ENCODE measurements at regions not wholly inside any gene's neighbourhood (a gene's known extent, or its start where the extent isn't known, plus 50 kb on each side); places are given as distances from the start of the nearest gene placed in this dataset.

- TF ChIP-seq USF2 (IDR thresholded peaks at IDR 0.05; ENCODE audit: borderline replicate concordance, low read depth, low read length) (no peak), GABPA (IDR thresholded peaks at IDR 0.05; ENCODE audit: low read depth) (no peak), ELK1 (IDR thresholded peaks at IDR 0.05; ENCODE audit: low read depth, low read length) (no peak), CTCF (IDR thresholded peaks at IDR 0.05 in 2 of 3, conservative IDR thresholded peaks at IDR 0.05 in 1 of 3; ENCODE audit: control insufficient read depth in 2 of 3, extremely low read depth in 1 of 3, insufficient read depth in 1 of 3, low read depth in 3 of 3, low read length in 3 of 3) (no peak), PAX5 (IDR thresholded peaks at IDR 0.05; ENCODE audit: borderline replicate concordance, low read depth, low read length) (no peak), POLR2A (IDR thresholded peaks at IDR 0.05; ENCODE audit: low read depth, low read length) (no peak), LARP7 (IDR thresholded peaks at IDR 0.05) (no peak), SMC3 (IDR thresholded peaks at IDR 0.05; ENCODE audit: borderline replicate concordance, low read length) (no peak), JUNB (IDR thresholded peaks at IDR 0.05) (no peak), ZNF274 (IDR thresholded peaks at IDR 0.05; ENCODE audit: insufficient read depth, insufficient read length) (no peak), NFYA (IDR thresholded peaks at IDR 0.05; ENCODE audit: borderline replicate concordance, low read depth, low read length) (no peak), ZBTB11 (CRISPR knock-in tag; IDR thresholded peaks at IDR 0.05) (no peak)
- TF ChIP-seq, protein P1, sequence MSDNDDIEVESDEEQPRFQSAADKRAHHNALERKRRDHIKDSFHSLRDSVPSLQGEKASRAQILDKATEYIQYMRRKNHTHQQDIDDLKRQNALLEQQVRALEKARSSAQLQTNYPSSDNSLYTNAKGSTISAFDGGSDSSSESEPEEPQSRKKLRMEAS (IDR thresholded peaks at IDR 0.05; ENCODE audit: low read depth, low read length), result no peak
- TF ChIP-seq, protein P2, sequence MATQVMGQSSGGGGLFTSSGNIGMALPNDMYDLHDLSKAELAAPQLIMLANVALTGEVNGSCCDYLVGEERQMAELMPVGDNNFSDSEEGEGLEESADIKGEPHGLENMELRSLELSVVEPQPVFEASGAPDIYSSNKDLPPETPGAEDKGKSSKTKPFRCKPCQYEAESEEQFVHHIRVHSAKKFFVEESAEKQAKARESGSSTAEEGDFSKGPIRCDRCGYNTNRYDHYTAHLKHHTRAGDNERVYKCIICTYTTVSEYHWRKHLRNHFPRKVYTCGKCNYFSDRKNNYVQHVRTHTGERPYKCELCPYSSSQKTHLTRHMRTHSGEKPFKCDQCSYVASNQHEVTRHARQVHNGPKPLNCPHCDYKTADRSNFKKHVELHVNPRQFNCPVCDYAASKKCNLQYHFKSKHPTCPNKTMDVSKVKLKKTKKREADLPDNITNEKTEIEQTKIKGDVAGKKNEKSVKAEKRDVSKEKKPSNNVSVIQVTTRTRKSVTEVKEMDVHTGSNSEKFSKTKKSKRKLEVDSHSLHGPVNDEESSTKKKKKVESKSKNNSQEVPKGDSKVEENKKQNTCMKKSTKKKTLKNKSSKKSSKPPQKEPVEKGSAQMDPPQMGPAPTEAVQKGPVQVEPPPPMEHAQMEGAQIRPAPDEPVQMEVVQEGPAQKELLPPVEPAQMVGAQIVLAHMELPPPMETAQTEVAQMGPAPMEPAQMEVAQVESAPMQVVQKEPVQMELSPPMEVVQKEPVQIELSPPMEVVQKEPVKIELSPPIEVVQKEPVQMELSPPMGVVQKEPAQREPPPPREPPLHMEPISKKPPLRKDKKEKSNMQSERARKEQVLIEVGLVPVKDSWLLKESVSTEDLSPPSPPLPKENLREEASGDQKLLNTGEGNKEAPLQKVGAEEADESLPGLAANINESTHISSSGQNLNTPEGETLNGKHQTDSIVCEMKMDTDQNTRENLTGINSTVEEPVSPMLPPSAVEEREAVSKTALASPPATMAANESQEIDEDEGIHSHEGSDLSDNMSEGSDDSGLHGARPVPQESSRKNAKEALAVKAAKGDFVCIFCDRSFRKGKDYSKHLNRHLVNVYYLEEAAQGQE (IDR thresholded peaks at IDR 0.05; ENCODE audit: low read depth, low read length), result no peak
Observed at GRCh38 chr7:26457696-26458327, 166.2 kb downstream of the SNX10 start.

Data from GM12878 (cell line).